ENCODE measurements at regions not wholly inside any gene's neighbourhood (a gene's known extent, or its start where the extent isn't known, plus 50 kb on each side); places are given as distances from the start of the nearest gene placed in this dataset.

- DNase-seq = no peak
Observed at GRCh38 chr14:98146416-98146815, 1125.6 kb downstream of the BCL11B start.

GRCh38 chr14:98154254-98154653 is 1117.7 kb downstream of the BCL11B start:
- DNase-seq = no peak

- DNase-seq = no peak
Observed at GRCh38 chr14:98156411-98156810, 1115.6 kb downstream of the BCL11B start.

GRCh38 chr14:98160901-98161300 is 1111.1 kb downstream of the BCL11B start:
- no peak for DNase-seq

- DNase-seq = no peak
Observed at GRCh38 chr14:98161356-98161755, 1110.6 kb downstream of the BCL11B start.

GRCh38 chr14:98162856-98163805 is 1108.9 kb downstream of the BCL11B start:
- DNase-seq = no peak

GRCh38 chr14:98163873-98164272 is 1108.1 kb downstream of the BCL11B start:
- DNase-seq = no peak

GRCh38 chr14:98165976-98166375 is 1106.0 kb downstream of the BCL11B start:
- DNase-seq = no peak

- DNase-seq = no peak
Observed at GRCh38 chr14:98167275-98167674, 1104.7 kb downstream of the BCL11B start.

GRCh38 chr14:98167705-98168104 is 1104.3 kb downstream of the BCL11B start:
- no peak for DNase-seq

GRCh38 chr14:98168211-98168985 is 1103.6 kb downstream of the BCL11B start:
- DNase-seq = no peak

GRCh38 chr14:98169170-98169587 is 1102.8 kb downstream of the BCL11B start:
- DNase-seq = no peak

- DNase-seq = no peak
Observed at GRCh38 chr14:98170575-98170974, 1101.4 kb downstream of the BCL11B start.

- DNase-seq = no peak
Observed at GRCh38 chr14:98171654-98172053, 1100.3 kb downstream of the BCL11B start.

GRCh38 chr14:98172243-98172778 is 1099.7 kb downstream of the BCL11B start:
- DNase-seq = no peak

GRCh38 chr14:98173305-98173704 is 1098.7 kb downstream of the BCL11B start:
- no peak for DNase-seq

GRCh38 chr14:98174041-98174440 is 1098.0 kb downstream of the BCL11B start:
- DNase-seq = no peak

- no peak for DNase-seq
Observed at GRCh38 chr14:98175436-98175835, 1096.6 kb downstream of the BCL11B start.

- no peak for DNase-seq
Observed at GRCh38 chr14:98175881-98176280, 1096.1 kb downstream of the BCL11B start.

GRCh38 chr14:98176892-98177291 is 1095.1 kb downstream of the BCL11B start:
- no peak for DNase-seq

- DNase-seq = no peak
Observed at GRCh38 chr14:98177551-98177950, 1094.4 kb downstream of the BCL11B start.

- no peak for DNase-seq
Observed at GRCh38 chr14:98181241-98181640, 1090.8 kb downstream of the BCL11B start.

GRCh38 chr14:98181768-98182167 is 1090.2 kb downstream of the BCL11B start:
- DNase-seq = no peak

All from SHP77 (cell line).